OCI-LY7 (cell line): ENCODE measurements at regions not wholly inside any gene's neighbourhood (a gene's known extent, or its start where the extent isn't known, plus 50 kb on each side); places are given as distances from the start of the nearest gene placed in this dataset.

Experiments used
- CTCF ChIP-seq: fragments of 200-600 bp; sonication (generic); conservative IDR thresholded peaks from 2 replicates; pipeline ENCODE4 v1.5.1; 2014; ENCODE audit warnings: mild to moderate bottlenecking, antibody characterized with exemption, low read length, moderate library complexity, mixed read lengths
- EZH2phosphoT487 ChIP-seq: fragments of 200-600 bp; sonication (generic); IDR thresholded peaks from 2 replicates; pipeline ENCODE4 v1.6.1; 2018; ENCODE audit warnings: low read depth, borderline replicate concordance, mild to moderate bottlenecking, mixed run types, antibody characterized with exemption, low read length, moderate library complexity, mixed read lengths

GRCh38 chr4:178871476-178871875 is 1429.2 kb upstream of the AGA start:
- no peak for TF ChIP-seq CTCF
- TF ChIP-seq EZH2phosphoT487, result no peak
